GM12878 (cell line): ENCODE measurements at regions not wholly inside any gene's neighbourhood (a gene's known extent, or its start where the extent isn't known, plus 50 kb on each side); places are given as distances from the start of the nearest gene placed in this dataset.

Experiments
- ATAC-seq: fragments of 200-7000 bp; cut with Tn5 transposase; 3 replicates; pipeline ENCODE4 v1.9.1; 2020; ENCODE audit warnings: mild to moderate bottlenecking, moderate library complexity
- BruUV-seq: library from RNA; stranded (reverse); fragments of 400-500 nt; replicated peaks from 2 replicates; lab custom pipeline; 2021; lab: Mats Ljungman, UMichigan
- CTCF ChIA-PET: fragments of 300-600 bp; sonication (Branson Sonifier 250); formaldehyde crosslinking; extraction: SDS; loops from one replicate; lab custom pipeline; 2021; ENCODE audit warnings: inconsistent platforms; lab: Yijun Ruan, JAX
- POLR2A ChIA-PET: fragments of 350-600 bp; formaldehyde crosslinking; extraction: SDS; loops from one replicate; lab custom pipeline; 2021; ENCODE audit warnings: inconsistent platforms; lab: Charles Lee
- RAD21 ChIA-PET: fragments of 300-600 bp; sonication (Branson Sonifier 250); formaldehyde crosslinking; loops from one replicate; lab custom pipeline; 2023; ENCODE audit warnings: antibody characterized with exemption; ENCODE audit not compliant: unreplicated experiment; lab: Charles Lee
- SMC1A ChIA-PET: fragments of 300-600 bp; sonication (Branson Sonifier 250); formaldehyde crosslinking; loops from one replicate; lab custom pipeline; 2023; ENCODE audit not compliant: unreplicated experiment, uncharacterized antibody; lab: Charles Lee
- DNase-seq: peaks from one replicate; pipeline ENCODE4 v3.0.0-alpha.2; 2011; ENCODE audit warnings: low read depth, low spot score
- FAIRE-seq: peaks from 3 replicates; lab custom pipeline; 2011; peaks lifted over from hg19 to GRCh38; lab: Jason Lieb, UNC
- H2AFZ ChIP-seq: 2 replicates; pipeline ENCODE4 v1.6.0; 2011; ENCODE audit warnings: low read depth, low read length, control low read depth; ENCODE audit not compliant: control insufficient read depth
- H3K27ac ChIP-seq: 2 replicates; pipeline ENCODE4 v1.5.1; 2011; ENCODE audit warnings: control low read depth; ENCODE audit not compliant: control insufficient read depth, insufficient read depth
- H3K27me3 ChIP-seq, 2 experiments: replicated peaks in 1 of 2; 2 replicates each; pipeline versions ENCODE4 v1.6.0 to v1.6.1; 2011; ENCODE audit warnings: low read length in 1 of 2; ENCODE audit not compliant: control insufficient read depth in 2 of 2, insufficient read depth in 2 of 2
- H3K36me3 ChIP-seq, 2 experiments: 2 replicates each; pipeline ENCODE4 v1.5.1; 2011; ENCODE audit warnings: low read length in 1 of 2; ENCODE audit not compliant: control insufficient read depth in 2 of 2, insufficient read depth in 2 of 2
- H3K4me1 ChIP-seq: 2 replicates; pipeline ENCODE4 v1.6.1; 2011; ENCODE audit warnings: mild to moderate bottlenecking, low read length, moderate library complexity, mixed read lengths; ENCODE audit not compliant: control insufficient read depth, insufficient read depth
- H3K4me2 ChIP-seq: 2 replicates; pipeline ENCODE4 v1.6.0; 2011; ENCODE audit warnings: control low read depth; ENCODE audit not compliant: control insufficient read depth, insufficient read depth
- H3K4me3 ChIP-seq: fragments of 200-600 bp; sonication (generic); 2 replicates; pipeline ENCODE4 v1.5.1; 2016
- H3K79me2 ChIP-seq: 2 replicates; pipeline ENCODE4 v1.6.0; 2011; ENCODE audit warnings: low read length; ENCODE audit not compliant: control insufficient read depth, insufficient read depth
- H3K9ac ChIP-seq: 2 replicates; pipeline ENCODE4 v1.8.0; 2011; ENCODE audit warnings: low read length, control low read depth, mixed read lengths; ENCODE audit not compliant: control insufficient read depth, insufficient read depth
- H3K9me3 ChIP-seq: replicated peaks from 3 replicates; pipeline ENCODE4 v1.5.1; 2011; ENCODE audit warnings: mild to moderate bottlenecking, low read length; ENCODE audit not compliant: control insufficient read depth, insufficient read depth
- H4K20me1 ChIP-seq: 2 replicates; pipeline ENCODE4 v1.6.0; 2011; ENCODE audit not compliant: control insufficient read depth, insufficient read depth
- CBFB ChIP-seq: IDR thresholded peaks from 2 replicates; pipeline ENCODE4 v1.6.1; 2016; ENCODE audit warnings: antibody characterized with exemption, low read depth
- CBX5 ChIP-seq: sonication (generic); IDR thresholded peaks from 2 replicates; pipeline ENCODE4 v1.6.1; 2016; ENCODE audit warnings: low read depth, moderate library complexity, mild to moderate bottlenecking, inconsistent platforms
- CEBPB ChIP-seq, 2 experiments: fragments of 150-350 bp in 1 of 2; IDR thresholded peaks; 2 replicates each; pipeline ENCODE4 v1.6.1; 2012 to 2014; ENCODE audit warnings: low read depth in 2 of 2, low read length in 2 of 2, borderline replicate concordance in 1 of 2, inconsistent platforms in 1 of 2
- CREM ChIP-seq: IDR thresholded peaks from 2 replicates; pipeline ENCODE4 v1.6.1; 2014; ENCODE audit warnings: antibody characterized with exemption, low read depth
- HDGF ChIP-seq: fragments of 450-650 bp; IDR thresholded peaks from 2 replicates; pipeline ENCODE4 v1.6.1; 2016; ENCODE audit warnings: antibody characterized with exemption
- MYC ChIP-seq: IDR thresholded peaks from 2 replicates; pipeline ENCODE4 v1.6.1; 2011; ENCODE audit warnings: mild to moderate bottlenecking, low read length, moderate library complexity, inconsistent platforms; ENCODE audit not compliant: insufficient read depth, insufficient replicate concordance, insufficient read length, severe bottlenecking
- PML ChIP-seq: IDR thresholded peaks from 2 replicates; pipeline ENCODE4 v1.6.1; 2012; ENCODE audit warnings: low read length, inconsistent platforms
- POLR2AphosphoS2 ChIP-seq: IDR thresholded peaks from 2 replicates; pipeline ENCODE4 v1.6.1; 2011; ENCODE audit warnings: low read depth, mild to moderate bottlenecking, low read length, improper control_type of control experiment, moderate library complexity
- POU2F2 ChIP-seq: IDR thresholded peaks from 3 replicates; pipeline ENCODE4 v1.6.1; 2011; ENCODE audit warnings: low read depth, mild to moderate bottlenecking, low read length, borderline replicate concordance
- TAF1 ChIP-seq: IDR thresholded peaks from 2 replicates; pipeline ENCODE4 v1.6.1; 2011; ENCODE audit warnings: mild to moderate bottlenecking, low read depth, low read length, borderline replicate concordance
- TARDBP ChIP-seq: IDR thresholded peaks from 2 replicates; pipeline ENCODE4 v1.6.1; 2016; ENCODE audit warnings: borderline replicate concordance
- ZBED1 ChIP-seq: IDR thresholded peaks from 2 replicates; pipeline ENCODE4 v1.6.1; 2016; ENCODE audit warnings: borderline replicate concordance
- WGBS: methylation state at CpG from one replicate; pipeline ENCODE4 v1.1.6; 2016; ENCODE audit warnings: low lambda C conversion rate; ENCODE audit not compliant: insufficient replicate concordance, insufficient coverage; ENCODE audit errors: missing lambda C conversion rate; 5-methylcytosine and 5-hydroxymethylcytosine counted together
- in situ Hi-C: fragments of 300-500 bp; cut with MboI; formaldehyde crosslinking; loops from 9 replicates; pipeline ENCODE4 v1.14.3; 2018; ENCODE audit warnings: mixed read lengths
- intact Hi-C: fragments of 100-400 bp; cut with micrococcal nuclease; formaldehyde crosslinking; loops from one replicate; pipeline ENCODE4 v1.14.2; 2022; ENCODE audit not compliant: unreplicated experiment
- TF ChIP-seq, protein P1 (sequence below): fragments of 450-650 bp; formaldehyde crosslinking; IDR thresholded peaks from 2 replicates; pipeline ENCODE4 v1.4.0; 2022; ENCODE audit warnings: mild to moderate bottlenecking, moderate library complexity
- TF ChIP-seq, protein P2 (sequence below): fragments of 450-650 bp; IDR thresholded peaks from 2 replicates; pipeline ENCODE4 v1.6.1; 2017; ENCODE audit warnings: mild to moderate bottlenecking, low read depth, inconsistent platforms; ENCODE audit not compliant: poor library complexity, severe bottlenecking
- TF ChIP-seq, protein P3 (sequence below): fragments of 450-650 bp; IDR thresholded peaks from 2 replicates; pipeline ENCODE4 v1.6.1; 2018; ENCODE audit warnings: borderline replicate concordance, mild to moderate bottlenecking; ENCODE audit not compliant: partially characterized antibody

DNA sequence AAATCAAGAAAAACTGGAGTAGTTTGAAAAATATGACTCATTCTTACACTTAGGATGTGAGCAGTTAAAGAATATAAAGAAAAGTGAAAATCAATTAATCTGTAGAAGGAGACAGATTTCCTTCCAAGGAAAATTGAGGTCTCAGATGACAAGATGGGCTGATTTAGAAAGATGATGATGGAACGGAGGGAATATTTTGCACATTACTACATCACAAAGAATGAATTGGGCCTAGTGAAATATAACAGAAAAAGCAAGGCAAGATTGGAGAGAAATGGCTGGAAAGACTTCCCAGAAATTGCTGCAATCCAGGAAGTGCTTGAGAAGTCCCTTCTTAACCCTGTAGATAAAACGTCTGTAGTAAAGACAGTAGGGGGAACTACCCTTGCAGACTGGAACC, 169.1 kb upstream of the SYT6 start:
- Histone ChIP-seq H3K4me2 (no peak overlapping the region), H3K79me2 (no peaks in the 10 kb centered on the region), H4K20me1 (no peaks in the 10 kb centered on the region), H3K36me3 (no peaks in the 10 kb centered on the region), H3K4me1 (no peaks in the 10 kb centered on the region), H3K9me3 (no peaks in the 10 kb centered on the region), H3K9ac (no peak overlapping the region), H3K4me3 (no peak overlapping the region), H3K27me3 (no peaks in the 10 kb centered on the region), H3K27ac (no peak overlapping the region), H2AFZ (no peak overlapping the region)
- in situ Hi-C loops (no loop called here), intact Hi-C loops (no loop called here)
- SMC1A ChIA-PET = no interaction called here
- RAD21 ChIA-PET = no interaction called here
- FAIRE-seq = no peak
- 25% methylated on average over 2 of the region's 2 CpGs for WGBS
- POLR2A ChIA-PET = no interaction called here
- no TSS peak for BruUV-seq
- ATAC-seq = no peak
- CTCF ChIA-PET = no interaction called here
- TF ChIP-seq, protein P1, sequence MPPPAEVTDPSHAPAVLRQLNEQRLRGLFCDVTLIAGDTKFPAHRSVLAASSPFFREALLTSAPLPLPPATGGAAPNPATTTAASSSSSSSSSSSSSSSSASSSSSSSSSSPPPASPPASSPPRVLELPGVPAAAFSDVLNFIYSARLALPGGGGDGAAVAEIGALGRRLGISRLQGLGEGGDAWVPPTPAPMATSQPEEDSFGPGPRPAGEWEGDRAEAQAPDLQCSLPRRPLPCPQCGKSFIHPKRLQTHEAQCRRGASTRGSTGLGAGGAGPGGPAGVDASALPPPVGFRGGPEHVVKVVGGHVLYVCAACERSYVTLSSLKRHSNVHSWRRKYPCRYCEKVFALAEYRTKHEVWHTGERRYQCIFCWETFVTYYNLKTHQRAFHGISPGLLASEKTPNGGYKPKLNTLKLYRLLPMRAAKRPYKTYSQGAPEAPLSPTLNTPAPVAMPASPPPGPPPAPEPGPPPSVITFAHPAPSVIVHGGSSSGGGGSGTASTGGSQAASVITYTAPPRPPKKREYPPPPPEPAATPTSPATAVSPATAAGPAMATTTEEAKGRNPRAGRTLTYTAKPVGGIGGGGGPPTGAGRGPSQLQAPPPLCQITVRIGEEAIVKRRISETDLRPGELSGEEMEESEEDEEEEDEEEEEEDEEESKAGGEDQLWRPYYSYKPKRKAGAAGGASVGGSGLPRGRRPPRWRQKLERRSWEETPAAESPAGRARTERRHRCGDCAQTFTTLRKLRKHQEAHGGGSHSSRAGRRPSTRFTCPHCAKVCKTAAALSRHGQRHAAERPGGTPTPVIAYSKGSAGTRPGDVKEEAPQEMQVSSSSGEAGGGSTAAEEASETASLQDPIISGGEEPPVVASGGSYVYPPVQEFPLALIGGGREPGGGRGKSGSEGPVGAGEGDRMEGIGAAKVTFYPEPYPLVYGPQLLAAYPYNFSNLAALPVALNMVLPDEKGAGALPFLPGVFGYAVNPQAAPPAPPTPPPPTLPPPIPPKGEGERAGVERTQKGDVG (CRISPR knock-in tag) = no peak
- TF ChIP-seq CBFB (no peak), POLR2AphosphoS2 (no peak), HDGF (no peak), MYC (no peak), POU2F2 (no peak), TAF1 (no peak), ZBED1 (no peak), TARDBP (no peak), CREM (no peak), CBX5 (no peak), CEBPB (IDR thresholded peaks at IDR 0.05; ENCODE audit: borderline replicate concordance in 1 of 2, low read depth in 2 of 2, low read length in 2 of 2) (no peak), PML (no peak)
- TF ChIP-seq, protein P2, sequence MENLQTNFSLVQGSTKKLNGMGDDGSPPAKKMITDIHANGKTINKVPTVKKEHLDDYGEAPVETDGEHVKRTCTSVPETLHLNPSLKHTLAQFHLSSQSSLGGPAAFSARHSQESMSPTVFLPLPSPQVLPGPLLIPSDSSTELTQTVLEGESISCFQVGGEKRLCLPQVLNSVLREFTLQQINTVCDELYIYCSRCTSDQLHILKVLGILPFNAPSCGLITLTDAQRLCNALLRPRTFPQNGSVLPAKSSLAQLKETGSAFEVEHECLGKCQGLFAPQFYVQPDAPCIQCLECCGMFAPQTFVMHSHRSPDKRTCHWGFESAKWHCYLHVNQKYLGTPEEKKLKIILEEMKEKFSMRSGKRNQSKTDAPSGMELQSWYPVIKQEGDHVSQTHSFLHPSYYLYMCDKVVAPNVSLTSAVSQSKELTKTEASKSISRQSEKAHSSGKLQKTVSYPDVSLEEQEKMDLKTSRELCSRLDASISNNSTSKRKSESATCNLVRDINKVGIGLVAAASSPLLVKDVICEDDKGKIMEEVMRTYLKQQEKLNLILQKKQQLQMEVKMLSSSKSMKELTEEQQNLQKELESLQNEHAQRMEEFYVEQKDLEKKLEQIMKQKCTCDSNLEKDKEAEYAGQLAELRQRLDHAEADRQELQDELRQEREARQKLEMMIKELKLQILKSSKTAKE = no peak
- TF ChIP-seq, protein P3, sequence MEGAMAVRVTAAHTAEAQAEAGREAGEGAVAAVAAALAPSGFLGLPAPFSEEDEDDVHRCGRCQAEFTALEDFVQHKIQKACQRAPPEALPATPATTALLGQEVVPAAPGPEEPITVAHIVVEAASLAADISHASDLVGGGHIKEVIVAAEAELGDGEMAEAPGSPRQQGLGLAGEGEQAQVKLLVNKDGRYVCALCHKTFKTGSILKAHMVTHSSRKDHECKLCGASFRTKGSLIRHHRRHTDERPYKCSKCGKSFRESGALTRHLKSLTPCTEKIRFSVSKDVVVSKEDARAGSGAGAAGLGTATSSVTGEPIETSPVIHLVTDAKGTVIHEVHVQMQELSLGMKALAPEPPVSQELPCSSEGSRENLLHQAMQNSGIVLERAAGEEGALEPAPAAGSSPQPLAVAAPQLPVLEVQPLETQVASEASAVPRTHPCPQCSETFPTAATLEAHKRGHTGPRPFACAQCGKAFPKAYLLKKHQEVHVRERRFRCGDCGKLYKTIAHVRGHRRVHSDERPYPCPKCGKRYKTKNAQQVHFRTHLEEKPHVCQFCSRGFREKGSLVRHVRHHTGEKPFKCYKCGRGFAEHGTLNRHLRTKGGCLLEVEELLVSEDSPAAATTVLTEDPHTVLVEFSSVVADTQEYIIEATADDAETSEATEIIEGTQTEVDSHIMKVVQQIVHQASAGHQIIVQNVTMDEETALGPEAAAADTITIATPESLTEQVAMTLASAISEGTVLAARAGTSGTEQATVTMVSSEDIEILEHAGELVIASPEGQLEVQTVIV = no peak
- DNase-seq = no peak
